GM21528 (cell line): ENCODE measurements at regions not wholly inside any gene's neighbourhood (a gene's known extent, or its start where the extent isn't known, plus 50 kb on each side); places are given as distances from the start of the nearest gene placed in this dataset.

Experiments used
- ATAC-seq: cut with Tn5 transposase; IDR thresholded peaks from one replicate; pipeline ENCODE4 v1.9.1; 2021; ENCODE audit warnings: mild to moderate bottlenecking, moderate library complexity; ENCODE audit not compliant: unreplicated experiment, low FRiP score

DNA sequence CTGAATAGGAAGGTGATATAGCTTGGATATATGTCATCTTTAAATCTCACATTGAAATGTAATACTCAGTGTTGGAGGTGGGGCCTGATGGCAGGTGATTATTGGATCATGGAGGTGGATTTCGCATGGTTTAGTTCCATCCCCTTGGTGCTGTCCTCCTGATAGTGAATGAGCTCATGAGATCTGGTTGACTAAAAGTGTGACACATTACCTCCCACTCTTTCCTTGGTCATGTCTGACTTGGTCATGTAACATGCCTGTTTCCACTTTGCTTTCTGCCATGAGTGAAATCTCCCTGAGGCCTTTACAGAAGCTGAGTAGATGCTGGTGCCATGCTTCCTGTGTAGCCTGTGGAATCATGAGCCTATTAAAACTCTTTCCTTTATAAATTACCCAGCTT is 664.5 kb upstream of the NR5A2 start:
- ATAC-seq: no peak

DNA sequence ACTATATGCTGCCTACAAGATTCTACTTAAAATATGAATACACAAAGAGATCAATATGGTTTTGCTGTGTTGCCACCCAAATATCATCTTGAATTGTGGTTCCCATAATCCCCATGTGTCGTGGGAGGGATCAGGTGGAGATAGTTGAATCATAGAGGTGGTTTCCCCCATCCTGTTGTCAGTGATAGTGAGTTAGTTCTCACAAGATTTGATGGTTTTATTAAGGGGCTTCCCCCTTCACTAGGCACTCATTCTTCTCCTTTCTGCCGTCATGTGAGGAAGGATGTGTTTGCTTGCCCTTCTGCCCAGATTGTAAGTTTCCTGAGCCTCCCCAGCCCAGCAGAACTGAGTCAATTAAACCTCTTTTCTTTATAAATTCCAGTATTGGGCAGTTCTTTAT is 654.4 kb upstream of the NR5A2 start:
- ATAC-seq: no peak

DNA sequence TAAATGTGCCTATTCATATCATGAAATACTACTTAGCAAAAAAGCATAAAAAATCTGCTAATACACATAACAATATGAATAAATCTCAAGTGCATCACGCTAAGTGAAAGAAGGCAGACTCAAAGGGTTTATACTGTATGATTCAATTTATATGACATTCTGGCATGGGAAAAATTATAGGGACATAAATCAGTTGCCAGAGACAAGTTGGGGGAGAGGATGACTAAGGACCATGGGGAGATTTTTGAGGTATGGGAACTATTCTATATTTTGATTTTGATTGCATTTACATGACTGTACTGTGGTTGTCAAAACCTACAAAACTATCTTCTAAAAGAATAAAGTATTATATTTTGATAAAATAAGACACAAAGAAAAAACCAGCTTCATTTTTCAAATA is 650.3 kb upstream of the NR5A2 start:
- no peak for ATAC-seq

DNA sequence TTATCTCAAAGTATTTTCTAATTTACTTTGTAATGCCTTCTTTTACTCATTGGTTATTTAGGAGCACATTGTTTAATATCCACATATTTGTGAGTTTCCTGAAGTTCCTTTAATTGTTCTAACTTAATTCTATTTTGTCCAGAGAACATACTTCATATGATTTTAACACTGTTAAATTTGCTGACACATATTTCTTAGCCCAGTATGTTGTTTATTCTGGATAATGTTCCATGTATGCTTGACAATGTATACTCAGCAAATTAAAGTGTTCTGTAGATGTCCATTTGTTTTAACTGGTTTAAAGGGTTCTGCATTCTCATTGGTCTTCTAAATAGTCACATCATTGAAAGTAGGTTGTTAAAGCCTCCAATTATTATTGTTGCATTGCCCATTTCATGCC is 643.7 kb upstream of the NR5A2 start:
- no peak for ATAC-seq

DNA sequence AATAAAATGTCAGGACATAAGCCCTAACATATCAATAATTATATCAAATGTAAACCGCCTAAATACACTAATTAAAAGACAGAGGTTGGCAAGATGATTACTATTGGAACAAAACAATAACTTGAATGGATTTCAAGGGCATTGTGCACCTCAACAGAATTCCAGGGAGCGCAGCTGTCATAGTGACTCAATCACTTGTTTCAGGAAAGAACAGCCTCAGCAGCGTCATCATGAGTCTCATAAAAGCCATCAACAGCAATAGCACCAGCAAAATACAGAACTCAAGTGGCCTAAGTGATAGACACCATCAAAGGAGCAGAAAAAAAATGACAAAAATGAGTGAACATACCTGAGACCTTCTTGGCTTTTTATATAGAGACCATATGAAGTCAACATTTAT is 632.7 kb upstream of the NR5A2 start:
- no peak for ATAC-seq

DNA sequence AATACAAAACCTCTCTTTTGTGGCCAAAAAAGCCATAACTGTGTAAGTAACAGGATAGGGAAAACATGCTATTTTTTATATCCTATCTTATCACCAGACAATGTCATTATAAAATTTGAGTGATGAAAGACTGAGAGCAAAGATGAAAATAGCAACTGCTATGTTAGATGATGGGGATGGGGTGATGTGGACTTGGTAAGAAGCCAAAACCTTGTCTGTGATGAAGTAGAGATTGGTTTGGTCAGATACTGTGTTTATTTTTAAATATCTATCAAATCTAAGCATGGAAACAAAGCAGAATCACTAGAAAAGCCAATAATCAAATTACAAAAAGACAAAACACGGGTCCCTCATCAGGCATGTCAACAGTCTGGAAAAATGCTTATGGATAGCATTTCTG is 631.1 kb upstream of the NR5A2 start:
- no peak for ATAC-seq

DNA sequence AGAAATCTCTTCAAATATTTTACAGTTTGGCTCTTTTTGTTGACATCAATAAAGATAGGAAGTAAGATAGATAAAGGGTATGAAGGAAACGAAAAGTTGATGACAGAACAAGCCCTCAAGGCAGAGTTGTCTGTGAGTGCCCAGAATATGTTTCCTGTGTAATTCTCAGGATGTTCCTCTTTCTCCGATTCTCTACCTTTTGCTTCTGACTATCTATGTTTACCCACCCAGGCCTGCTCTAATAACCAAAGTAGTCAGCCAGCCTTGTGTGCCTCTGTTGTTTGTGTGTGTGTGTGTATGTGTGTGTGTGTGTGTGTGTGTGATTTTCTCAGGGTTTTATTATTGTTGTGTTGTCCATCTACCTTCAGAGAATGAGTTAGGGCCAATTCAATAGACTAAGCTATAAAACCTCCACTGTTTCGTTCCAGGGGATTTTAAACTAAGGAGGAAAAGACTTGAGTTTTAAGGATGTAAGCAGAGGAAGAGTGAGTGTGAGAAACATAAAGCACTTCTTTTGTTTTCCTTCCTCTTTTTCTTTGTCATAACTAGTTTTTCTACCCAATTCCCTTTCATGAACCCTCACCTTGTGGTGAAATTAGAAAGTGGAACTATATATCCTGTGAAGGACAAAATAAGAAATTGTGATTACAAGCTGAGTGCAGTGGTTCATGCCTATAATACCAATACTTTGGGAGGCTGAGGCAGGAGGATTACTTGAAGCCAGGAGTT is 627.4 kb upstream of the NR5A2 start:
- peak; percentile 90 for ATAC-seq

DNA sequence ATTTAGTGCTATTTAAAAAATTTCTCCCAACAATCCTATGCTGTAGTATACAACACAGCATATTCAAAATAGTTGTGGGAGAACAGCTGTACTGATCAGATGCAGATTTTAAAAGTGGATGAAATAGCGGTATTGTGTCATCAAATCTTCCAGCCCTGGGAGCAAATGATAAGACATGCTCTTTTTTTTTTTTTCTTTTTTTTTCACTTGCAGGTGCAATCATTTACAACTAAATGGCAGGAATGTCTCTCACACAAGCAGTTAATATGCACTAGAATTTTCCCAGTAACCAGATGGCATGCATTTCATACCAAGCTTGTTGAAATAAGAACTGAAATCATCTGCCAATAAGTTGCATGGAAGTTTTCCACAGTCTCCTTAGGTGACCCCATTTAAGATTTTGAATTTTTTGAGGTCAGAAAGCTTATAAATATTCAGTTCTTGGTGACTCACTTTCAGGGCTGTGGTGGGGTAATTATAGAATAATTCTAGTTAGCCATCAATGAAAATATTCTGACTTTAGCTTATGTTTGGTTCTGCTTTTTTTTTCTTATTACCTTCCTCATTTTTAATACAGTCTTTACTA is 623.9 kb upstream of the NR5A2 start:
- ATAC-seq: no peak

DNA sequence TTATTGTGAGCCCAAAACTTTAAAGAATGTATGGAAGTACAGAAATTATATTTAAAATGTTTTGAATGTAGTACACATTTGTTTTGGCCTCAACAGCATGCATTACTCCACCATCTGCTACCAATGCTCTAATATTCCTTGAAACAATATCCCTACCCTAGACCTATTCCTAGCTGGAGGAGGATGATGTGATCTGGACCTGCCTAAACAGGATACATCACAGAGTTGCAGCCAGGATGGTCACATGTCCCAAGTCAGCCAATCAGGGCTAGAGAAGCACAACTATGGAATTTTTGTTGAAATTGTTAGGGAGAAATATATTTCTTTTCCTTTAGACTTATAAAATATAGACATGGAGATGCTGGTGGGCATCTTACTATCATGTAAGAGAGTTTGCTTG is 623.3 kb upstream of the NR5A2 start:
- no peak for ATAC-seq

DNA sequence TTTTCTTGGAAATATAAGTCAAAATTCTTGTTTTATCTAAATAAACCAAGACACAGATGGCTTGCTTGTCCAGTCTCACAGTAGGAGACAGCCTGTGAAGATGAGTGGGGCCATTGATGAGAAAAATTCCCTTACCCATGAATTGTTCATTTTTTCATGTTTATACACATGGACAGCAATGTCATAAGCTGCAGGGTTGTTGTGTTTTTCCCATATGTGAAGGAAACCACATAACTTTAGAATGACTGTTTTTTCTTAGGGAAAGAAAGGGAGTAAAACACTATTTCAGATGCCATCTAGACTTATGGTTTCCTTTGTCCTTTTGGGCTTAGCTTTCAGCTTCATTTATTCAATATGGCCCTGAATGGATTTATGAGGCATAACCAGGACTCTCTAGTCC is 622.5 kb upstream of the NR5A2 start:
- ATAC-seq: no peak

DNA sequence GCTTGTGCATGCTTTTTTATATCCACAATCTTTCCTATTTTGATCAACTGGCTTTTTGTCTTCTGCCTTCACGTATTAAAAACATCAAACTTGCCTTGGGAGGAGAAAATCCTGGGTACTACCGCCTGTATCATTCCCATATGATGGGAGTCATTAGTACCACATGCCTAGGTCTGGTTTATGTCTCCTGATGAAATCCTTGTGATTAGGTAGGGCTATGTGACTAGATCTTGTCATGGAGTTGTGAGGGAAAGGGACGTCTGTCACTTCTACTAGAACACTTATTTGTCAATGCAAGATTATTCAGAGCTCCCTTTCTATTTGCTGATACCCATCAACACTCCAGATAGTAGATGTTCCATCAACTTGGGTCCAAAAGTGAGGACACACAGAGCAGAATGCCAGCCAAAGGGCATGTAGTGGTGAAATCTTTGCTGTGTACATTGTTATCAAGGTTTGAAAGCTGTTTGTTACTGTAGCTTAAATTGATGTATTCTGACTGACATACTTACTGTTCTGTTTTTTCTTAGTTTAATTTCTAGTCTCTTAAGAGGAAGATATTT is 621.8 kb upstream of the NR5A2 start:
- ATAC-seq: no peak

DNA sequence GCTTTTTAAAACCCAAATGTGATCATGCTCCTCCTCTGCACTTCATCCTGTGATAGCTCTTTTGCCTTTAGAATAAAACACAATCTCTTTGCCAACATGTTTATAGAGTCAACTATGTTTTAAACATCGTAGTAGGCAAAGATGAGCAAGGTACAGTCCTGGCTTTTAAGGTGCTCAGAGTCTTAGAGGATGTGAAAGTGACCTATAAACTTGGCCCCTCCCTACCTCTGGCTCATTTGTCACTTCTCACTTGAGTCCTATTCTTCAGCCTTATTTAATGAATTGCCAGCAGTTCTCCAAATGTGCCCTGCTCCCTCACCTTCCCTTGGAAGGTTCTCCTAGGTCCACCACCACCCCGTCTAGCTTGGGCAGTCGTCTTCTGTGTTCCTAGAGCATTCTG is 617.0 kb upstream of the NR5A2 start:
- ATAC-seq: no peak

DNA sequence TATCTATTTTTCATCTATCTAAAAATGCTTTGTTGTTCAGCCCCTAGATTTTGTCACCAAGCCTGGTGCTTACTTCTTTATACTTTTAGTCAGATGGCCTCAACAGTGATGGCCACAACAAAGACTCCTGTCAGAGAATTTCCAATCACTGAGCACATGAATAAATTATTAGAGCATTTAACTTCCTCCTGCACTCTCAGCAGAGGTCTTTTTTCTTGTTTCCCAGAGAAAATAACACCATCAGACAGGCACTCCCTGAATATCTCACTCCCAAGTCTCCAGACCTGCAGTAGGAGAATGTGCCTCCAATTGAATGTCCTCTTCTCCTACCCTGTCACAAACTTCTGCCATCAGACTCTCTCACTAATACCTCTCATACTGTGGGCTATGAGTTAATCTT is 616.0 kb upstream of the NR5A2 start:
- ATAC-seq: no peak

DNA sequence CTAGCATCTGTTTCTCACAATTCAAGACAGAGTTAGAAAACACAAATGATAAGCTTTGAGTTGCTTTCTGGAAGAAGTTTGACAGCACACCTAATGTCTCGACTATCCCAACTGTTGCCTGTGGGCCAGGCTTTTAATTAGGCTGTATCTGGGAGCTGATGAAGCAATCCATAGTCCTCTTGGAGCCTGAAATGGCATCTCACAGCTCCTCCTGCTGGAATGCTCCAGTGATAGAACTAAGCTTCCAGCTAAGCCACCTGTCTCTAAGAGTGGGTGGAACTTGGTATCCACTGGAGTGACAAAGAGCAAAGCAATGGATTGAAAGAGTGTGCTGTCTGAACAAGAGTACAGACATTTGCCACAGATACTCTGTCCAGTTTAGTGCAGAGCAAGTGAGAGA is 605.3 kb upstream of the NR5A2 start:
- no peak for ATAC-seq

DNA sequence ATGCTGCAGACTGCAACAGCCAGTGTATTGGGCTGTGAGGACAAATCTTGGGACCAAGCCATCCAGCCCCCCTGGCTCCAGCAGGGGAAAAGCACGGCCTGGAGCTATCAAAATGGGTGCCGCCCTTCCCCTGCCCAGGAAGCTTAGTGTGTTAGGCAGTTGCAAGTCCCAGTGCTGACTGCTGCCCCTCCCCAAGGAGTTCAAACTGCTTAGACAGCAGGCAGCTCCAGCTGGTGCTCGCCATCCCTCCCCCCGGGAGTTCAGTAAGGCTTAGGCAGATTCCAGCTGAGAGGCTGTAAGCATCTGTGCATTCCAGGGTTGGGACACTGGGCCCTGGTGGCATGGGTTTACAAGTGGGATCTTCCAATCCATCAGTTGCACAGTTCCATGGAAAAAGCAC is 579.6 kb upstream of the NR5A2 start:
- ATAC-seq: no peak

DNA sequence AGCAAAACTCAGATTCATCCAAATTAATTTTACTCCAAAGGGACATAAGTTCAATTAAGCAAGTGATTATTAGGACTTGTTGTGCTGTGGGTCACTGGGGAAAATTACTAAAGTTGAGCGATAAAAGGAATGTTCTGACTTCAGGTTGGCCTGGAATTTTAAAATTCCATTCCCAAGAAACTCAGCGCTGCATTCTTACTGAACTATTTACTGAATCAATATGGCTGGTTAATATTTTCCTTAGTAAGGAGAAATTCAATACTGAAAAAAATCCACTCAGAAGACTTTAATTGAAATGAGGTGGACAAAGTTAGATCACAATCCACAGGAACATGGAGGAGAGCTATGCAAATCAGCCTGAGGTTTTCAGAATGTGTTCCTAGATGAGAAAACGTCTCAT is 578.9 kb upstream of the NR5A2 start:
- ATAC-seq: no peak

DNA sequence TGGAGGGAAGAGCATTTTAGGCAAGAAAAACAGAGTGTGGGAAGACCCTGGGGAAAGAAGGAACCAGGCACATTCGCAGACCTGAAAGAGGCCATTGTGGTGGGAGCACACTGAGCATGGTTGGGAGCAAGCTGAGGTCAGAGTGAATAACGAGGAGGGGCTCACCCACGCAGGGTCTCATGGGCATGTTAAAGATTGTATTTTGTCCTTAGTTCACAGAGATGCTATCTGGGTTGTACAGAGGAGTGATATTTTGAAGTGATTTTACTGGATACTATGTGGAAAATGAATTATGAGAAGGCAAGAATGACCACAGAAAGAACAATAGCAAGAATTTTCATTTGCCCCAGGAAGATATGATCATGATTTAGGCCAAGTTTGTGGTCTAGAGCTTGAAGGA is 578.3 kb upstream of the NR5A2 start:
- ATAC-seq: no peak

DNA sequence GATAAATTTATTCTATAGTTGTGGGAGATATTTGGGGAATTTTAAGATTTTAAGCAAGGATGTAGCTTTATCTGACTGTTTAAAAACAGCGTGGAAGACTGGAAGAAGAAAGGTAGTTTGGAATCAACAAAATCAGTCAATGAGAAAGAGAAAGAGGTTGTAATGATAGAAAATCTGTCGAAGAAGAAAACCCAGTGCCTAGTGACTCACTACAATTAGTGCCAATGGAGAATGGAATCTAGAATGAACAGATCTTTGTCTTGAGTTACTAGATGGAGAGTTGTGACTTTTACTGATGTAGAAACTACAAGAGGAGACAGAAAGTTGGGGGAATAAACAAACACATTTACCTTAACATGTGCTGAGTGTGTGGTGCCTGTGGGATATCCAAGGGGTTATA is 577.8 kb upstream of the NR5A2 start:
- no peak for ATAC-seq

DNA sequence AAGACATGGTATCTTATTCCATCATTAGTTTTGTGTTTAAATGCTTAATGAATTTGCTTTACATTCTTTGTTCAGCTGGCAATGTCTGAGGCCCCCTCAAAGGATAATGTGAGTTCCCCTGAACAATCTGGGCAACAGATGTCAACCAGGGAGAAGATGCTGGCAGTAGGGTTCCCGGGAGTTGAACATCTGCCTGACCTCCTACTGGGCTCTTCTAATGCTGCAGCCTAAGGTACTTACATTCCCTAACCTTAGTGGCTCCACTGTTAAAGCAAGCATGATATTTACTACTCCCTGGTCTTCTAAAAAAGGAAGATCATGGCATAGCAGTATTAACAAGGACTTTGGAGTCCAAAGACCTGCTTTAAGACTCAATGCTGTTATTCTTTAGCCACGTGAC is 574.9 kb upstream of the NR5A2 start:
- no peak for ATAC-seq

DNA sequence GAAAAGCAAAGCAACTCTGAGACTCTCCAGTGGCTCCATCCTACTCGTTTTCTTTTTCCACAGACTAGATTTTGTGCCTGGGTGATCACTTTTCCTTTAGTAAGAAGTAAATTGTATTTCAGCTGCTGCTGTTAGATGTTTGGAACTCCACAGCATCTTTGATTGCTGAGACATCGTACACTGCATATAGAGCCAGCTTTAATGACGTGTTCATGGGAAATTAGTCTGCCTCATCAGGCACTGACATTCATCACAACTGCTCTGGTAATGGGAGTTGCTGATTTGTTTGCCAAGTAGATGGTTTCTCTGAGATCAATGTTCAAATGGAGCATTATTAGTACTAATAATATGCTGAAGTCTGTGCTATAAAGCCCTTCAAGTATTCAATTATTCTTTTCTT is 573.8 kb upstream of the NR5A2 start:
- no peak for ATAC-seq

DNA sequence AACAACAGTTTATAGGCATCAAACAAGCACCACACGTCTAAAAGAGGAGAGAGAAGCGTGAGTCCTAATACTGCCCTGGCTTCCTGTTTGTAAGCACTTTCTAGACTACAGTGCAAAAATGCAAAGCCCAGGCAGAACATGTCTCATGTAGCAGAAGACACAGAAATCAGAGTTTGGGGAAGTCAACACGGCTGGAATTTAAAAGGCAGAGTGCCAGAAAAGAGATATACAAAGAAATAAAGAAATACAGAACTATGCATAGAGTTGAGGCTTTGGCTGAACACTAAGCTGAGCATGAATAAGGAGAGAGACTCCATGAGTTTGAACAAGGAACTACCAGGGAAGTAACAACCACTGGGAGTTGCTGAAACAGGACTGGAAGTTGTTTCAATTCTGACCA is 566.6 kb upstream of the NR5A2 start:
- no peak for ATAC-seq

DNA sequence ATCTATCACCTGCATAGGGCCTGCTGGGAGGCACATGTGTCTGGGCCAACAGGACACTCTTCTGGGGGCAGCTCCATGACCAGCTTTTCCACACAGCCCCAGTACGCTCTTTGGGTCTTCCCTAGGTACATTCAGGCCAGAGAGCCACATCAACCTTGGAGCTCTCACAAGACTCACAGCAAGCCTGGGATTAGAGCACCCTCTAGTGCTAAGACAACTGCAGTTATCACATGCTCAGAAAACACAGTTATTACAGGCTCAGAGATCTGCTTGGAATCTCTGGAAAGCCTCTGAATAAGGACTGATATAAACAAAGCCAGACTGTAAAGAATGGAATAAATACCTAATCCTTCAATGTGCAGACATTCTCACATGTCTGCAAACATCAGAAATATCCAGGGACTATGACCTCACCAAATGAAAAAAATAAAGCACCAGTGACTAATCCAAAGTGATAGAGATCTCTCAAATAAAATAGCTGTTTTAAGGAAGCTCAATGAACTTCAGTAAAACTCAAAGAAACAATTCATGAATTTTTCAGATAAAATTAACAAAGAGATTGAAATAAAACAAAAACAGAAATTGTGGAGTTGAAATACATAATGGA is 563.9 kb upstream of the NR5A2 start:
- peak; percentile 73 for ATAC-seq
